Spleen (tissue), 7 donors: ENCODE measurements at regions not wholly inside any gene's neighbourhood (a gene's known extent, or its start where the extent isn't known, plus 50 kb on each side); places are given as distances from the start of the nearest gene placed in this dataset.

Experiments used
- POLR2A ChIP-seq, 3 donors: fragments of 450-650 bp; IDR thresholded peaks; one replicate each; pipeline ENCODE4 v1.5.1; 2017; ENCODE audit warnings: antibody characterized with exemption in 3 of 3, mild to moderate bottlenecking in 1 of 3
- POLR2AphosphoS5 ChIP-seq, 3 donors: sonication (generic); formaldehyde crosslinking; IDR thresholded peaks; one replicate each; pipeline ENCODE4 v1.5.1; 2017; ENCODE audit warnings: antibody characterized with exemption in 3 of 3
- TF ChIP-seq, protein P1 (sequence below), 11 experiments: fragments of 200-600 bp in 7 of 11; fragments of 450-650 bp in 4 of 11; sonication (generic) in 4 of 11; IDR thresholded peaks in 8 of 11; conservative IDR thresholded peaks in 3 of 11; 1 replicate in 7 of 11; 2 replicates in 4 of 11; pipeline versions ENCODE4 v1.4.0 to v1.8.0; 2016 to 2021; ENCODE audit warnings: antibody characterized with exemption in 11 of 11, inconsistent platforms in 4 of 11, mild to moderate bottlenecking in 1 of 11
- donor health status: DM: no; HTN: no; CAD: no; lungs with moderate emphysema.
- donor health status: DM: no; HTN: no; CAD: no.
- donor health status: DM: no; HTN: no; CAD: no.

DNA sequence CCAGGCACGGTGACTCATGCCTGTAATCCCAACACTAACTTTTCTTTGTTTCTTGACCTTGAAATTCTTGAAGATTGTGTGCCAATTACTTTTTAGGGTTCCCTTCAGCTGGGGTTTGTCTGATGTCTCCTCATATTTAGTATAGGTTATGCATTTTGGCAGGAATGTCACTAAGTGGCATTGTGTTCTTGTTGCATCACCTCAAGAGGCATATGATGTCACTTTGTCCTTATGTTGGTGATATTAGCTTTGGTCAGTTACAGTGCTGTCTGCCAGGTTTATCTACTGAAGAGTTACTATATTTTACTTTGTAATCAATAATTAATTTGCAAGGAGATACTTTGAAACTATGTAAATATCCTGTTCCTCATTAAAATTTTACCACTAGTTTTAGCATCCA, 61.0 kb upstream of the BTG1 start:
- TF ChIP-seq POLR2A (IDR thresholded peaks at IDR 0.05) = no peak
- TF ChIP-seq, protein P1, sequence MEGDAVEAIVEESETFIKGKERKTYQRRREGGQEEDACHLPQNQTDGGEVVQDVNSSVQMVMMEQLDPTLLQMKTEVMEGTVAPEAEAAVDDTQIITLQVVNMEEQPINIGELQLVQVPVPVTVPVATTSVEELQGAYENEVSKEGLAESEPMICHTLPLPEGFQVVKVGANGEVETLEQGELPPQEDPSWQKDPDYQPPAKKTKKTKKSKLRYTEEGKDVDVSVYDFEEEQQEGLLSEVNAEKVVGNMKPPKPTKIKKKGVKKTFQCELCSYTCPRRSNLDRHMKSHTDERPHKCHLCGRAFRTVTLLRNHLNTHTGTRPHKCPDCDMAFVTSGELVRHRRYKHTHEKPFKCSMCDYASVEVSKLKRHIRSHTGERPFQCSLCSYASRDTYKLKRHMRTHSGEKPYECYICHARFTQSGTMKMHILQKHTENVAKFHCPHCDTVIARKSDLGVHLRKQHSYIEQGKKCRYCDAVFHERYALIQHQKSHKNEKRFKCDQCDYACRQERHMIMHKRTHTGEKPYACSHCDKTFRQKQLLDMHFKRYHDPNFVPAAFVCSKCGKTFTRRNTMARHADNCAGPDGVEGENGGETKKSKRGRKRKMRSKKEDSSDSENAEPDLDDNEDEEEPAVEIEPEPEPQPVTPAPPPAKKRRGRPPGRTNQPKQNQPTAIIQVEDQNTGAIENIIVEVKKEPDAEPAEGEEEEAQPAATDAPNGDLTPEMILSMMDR (IDR thresholded peaks at IDR 0.05 in 8 of 11, conservative IDR thresholded peaks at IDR 0.05 in 3 of 11) = no peak
- no peak for TF ChIP-seq POLR2AphosphoS5 (IDR thresholded peaks at IDR 0.05)
